ENCODE measurements at regions not wholly inside any gene's neighbourhood (a gene's known extent, or its start where the extent isn't known, plus 50 kb on each side); places are given as distances from the start of the nearest gene placed in this dataset.

- no peak for DNase-seq
Observed at GRCh38 chr3:194836661-194837060, 151.0 kb downstream of the FAM43A start.

- DNase-seq = no peak
Observed at GRCh38 chr3:194837457-194838127, 151.9 kb downstream of the FAM43A start.

GRCh38 chr3:194838236-194838635 is 152.6 kb downstream of the FAM43A start:
- no peak for DNase-seq

GRCh38 chr3:194840661-194841514 is 155.2 kb downstream of the FAM43A start:
- no peak for DNase-seq

GRCh38 chr3:194841515-194841841 is 155.8 kb downstream of the FAM43A start:
- DNase-seq = no peak

GRCh38 chr3:194843556-194843955 is 157.9 kb downstream of the FAM43A start:
- no peak for DNase-seq

- no peak for DNase-seq
Observed at GRCh38 chr3:194844046-194844445, 158.4 kb downstream of the FAM43A start.

- DNase-seq = no peak
Observed at GRCh38 chr3:194849166-194849875, 163.6 kb downstream of the FAM43A start.

- DNase-seq = no peak
Observed at GRCh38 chr3:194851254-194851653, 165.6 kb downstream of the FAM43A start.

- DNase-seq = no peak
Observed at GRCh38 chr3:194851941-194852340, 166.3 kb downstream of the FAM43A start.

GRCh38 chr3:194852345-194852744 is 166.7 kb downstream of the FAM43A start:
- no peak for DNase-seq

GRCh38 chr3:194852831-194853508 is 167.3 kb downstream of the FAM43A start:
- DNase-seq = no peak

GRCh38 chr3:194854206-194854605 is 168.5 kb downstream of the FAM43A start:
- peak; percentile 37 for DNase-seq

GRCh38 chr3:194854659-194855390 is 169.1 kb downstream of the FAM43A start:
- DNase-seq = no peak

- DNase-seq = no peak
Observed at GRCh38 chr3:194856296-194856695, 170.6 kb downstream of the FAM43A start.

- DNase-seq = no peak
Observed at GRCh38 chr3:194857469-194858113, 171.9 kb downstream of the FAM43A start.

GRCh38 chr3:194858382-194858781 is 172.7 kb downstream of the FAM43A start:
- DNase-seq = no peak

- DNase-seq = no peak
Observed at GRCh38 chr3:194860725-194861124, 175.0 kb downstream of the FAM43A start.

GRCh38 chr3:194861375-194861774 is 175.7 kb downstream of the FAM43A start:
- no peak for DNase-seq

- no peak for DNase-seq
Observed at GRCh38 chr3:194865061-194865460, 179.4 kb downstream of the FAM43A start.

- no peak for DNase-seq
Observed at GRCh38 chr3:194865615-194866014, 179.9 kb downstream of the FAM43A start.

Data from muscle of arm (tissue), 1 donor.